Neutrophil (primary cell): ENCODE measurements at regions not wholly inside any gene's neighbourhood (a gene's known extent, or its start where the extent isn't known, plus 50 kb on each side); places are given as distances from the start of the nearest gene placed in this dataset.
"Not testable (repeated sequence)": the region's sequence is repeated elsewhere in the genome, so short reads cannot be mapped to it uniquely, and the experiment has no call there.

ENCODE experiments used
- H3K27ac ChIP-seq: fragments of 200-600 bp; sonication (generic); 2 replicates; pipeline ENCODE4 v1.5.1; 2016; ENCODE audit warnings: mild to moderate bottlenecking, moderate library complexity
- H3K27me3 ChIP-seq: fragments of 200-600 bp; sonication (generic); 2 replicates; pipeline ENCODE4 v1.6.0; 2016; ENCODE audit warnings: mild to moderate bottlenecking
- H3K36me3 ChIP-seq: fragments of 200-600 bp; sonication (generic); 2 replicates; pipeline ENCODE4 v1.5.1; 2017
- H3K4me1 ChIP-seq, 2 experiments: fragments of 200-600 bp in 1 of 2; sonication (generic) in 1 of 2; 1 replicate in 1 of 2; 2 replicates in 1 of 2; pipeline versions ENCODE4 v1.5.1 to v1.6.1; 2013 to 2016; ENCODE audit warnings: low read depth in 1 of 2, low read length in 1 of 2, mild to moderate bottlenecking in 1 of 2, moderate library complexity in 1 of 2; ENCODE audit not compliant: control insufficient read depth in 1 of 2, insufficient read depth in 1 of 2
- H3K4me3 ChIP-seq, 2 experiments: fragments of 200-600 bp in 1 of 2; sonication (generic) in 1 of 2; 1 replicate in 1 of 2; 2 replicates in 1 of 2; pipeline ENCODE4 v1.5.1; 2013 to 2016; ENCODE audit warnings: low read depth in 1 of 2, low read length in 1 of 2, mild to moderate bottlenecking in 1 of 2, moderate library complexity in 1 of 2
- H3K9me3 ChIP-seq: fragments of 200-600 bp; sonication (generic); 2 replicates; pipeline ENCODE4 v1.5.1; 2016
- TF ChIP-seq, protein P1 (sequence below): fragments of 200-600 bp; sonication (generic); IDR thresholded peaks from 2 replicates; pipeline ENCODE4 v1.5.1; 2016; ENCODE audit warnings: antibody characterized with exemption

DNA sequence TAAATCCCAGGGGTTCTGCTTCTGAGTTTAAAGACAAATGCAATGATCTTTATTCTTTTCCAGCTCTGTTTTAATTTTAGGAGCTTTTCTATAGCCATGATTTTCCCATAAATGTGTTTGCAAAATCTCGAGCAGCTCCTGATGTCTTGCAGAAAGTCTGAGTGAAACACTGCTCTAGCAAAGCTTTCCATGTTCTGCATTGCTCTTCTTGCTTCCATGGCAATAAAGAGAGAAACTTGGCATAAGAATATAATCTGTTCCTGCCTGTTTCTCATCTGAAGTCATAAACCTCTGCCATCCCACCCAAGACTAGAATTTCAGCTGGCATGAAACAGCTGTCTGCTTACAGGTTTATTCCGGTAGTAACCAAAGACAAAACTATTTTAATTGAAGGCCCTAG, 254.5 kb downstream of the SPRY1 start:
- no peaks in the 10 kb centered on the region for H3K27me3 ChIP-seq
- TF ChIP-seq, protein P1, sequence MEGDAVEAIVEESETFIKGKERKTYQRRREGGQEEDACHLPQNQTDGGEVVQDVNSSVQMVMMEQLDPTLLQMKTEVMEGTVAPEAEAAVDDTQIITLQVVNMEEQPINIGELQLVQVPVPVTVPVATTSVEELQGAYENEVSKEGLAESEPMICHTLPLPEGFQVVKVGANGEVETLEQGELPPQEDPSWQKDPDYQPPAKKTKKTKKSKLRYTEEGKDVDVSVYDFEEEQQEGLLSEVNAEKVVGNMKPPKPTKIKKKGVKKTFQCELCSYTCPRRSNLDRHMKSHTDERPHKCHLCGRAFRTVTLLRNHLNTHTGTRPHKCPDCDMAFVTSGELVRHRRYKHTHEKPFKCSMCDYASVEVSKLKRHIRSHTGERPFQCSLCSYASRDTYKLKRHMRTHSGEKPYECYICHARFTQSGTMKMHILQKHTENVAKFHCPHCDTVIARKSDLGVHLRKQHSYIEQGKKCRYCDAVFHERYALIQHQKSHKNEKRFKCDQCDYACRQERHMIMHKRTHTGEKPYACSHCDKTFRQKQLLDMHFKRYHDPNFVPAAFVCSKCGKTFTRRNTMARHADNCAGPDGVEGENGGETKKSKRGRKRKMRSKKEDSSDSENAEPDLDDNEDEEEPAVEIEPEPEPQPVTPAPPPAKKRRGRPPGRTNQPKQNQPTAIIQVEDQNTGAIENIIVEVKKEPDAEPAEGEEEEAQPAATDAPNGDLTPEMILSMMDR = no peak

DNA sequence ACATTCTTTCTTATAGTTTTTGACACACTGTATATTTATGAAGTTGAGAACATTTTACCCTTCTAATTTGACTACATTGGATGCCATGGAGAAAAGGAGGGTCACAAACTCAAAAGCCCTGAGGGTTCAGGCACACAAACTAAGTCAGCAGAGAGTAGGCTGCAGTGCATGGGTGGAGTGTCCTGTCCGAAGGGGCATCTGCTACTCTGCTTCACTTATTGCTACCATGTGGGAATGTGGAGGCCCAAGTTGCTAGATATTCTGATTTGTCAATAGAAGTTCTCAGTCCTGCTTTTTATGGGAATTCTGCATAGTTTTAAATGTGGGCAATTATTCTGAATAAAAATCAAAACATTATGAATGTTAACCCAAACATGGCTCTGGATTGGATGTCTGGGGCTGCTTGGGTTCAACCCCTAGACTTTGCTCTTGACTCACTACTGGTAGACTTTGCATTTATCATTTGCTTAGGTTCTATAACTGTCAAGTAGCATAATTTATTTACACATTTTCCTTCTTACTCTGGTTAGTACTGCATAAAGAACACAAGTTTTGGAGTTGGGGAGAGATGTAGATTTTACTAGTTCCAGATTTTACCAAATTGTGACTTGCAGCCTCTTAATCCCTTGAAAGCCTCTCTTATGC, 255.1 kb downstream of the SPRY1 start:
- Histone ChIP-seq H3K27ac (no peak overlapping the region), H3K4me1 (no peaks in the 10 kb centered on the region), H3K27me3 (no peaks in the 10 kb centered on the region), H3K36me3 (no peaks in the 10 kb centered on the region), H3K9me3 (no peaks in the 10 kb centered on the region), H3K4me3 (no peak overlapping the region)
- TF ChIP-seq, protein P1 = no peak

More for the DNA sequence above, 254.5 kb downstream of the SPRY1 start:
- H3K4me3 ChIP-seq = no peak overlapping the region
- no peaks in the 10 kb centered on the region for H3K9me3 ChIP-seq
- no peak overlapping the region for H3K27ac ChIP-seq
- no peaks in the 10 kb centered on the region for H3K4me1 ChIP-seq
- H3K36me3 ChIP-seq = no peaks in the 10 kb centered on the region

DNA sequence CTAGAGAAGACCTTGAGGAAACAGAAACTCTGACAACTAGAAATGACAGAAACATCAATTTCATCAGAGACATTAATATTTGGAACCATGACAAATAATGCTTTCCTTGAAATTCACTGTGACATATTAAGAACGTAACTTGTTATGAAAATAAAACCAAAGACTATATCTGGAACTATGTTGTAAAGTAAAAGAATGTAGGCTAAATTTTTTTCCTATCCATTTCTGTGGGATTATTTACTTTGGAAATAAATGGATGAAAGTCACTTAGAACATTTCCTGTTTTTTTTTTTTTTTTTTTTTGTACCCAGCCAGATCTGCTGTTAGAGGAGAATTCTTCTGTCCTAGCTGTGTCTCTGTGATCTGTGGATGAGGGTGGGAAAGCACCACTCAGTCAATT, 255.9 kb downstream of the SPRY1 start:
- TF ChIP-seq, protein P1 = no peak
- Histone ChIP-seq H3K36me3 (no peaks in the 10 kb centered on the region), H3K4me1 (no peaks in the 10 kb centered on the region), H3K27ac (no peak overlapping the region), H3K4me3 (no peak overlapping the region), H3K27me3 (no peaks in the 10 kb centered on the region), H3K9me3 (no peaks in the 10 kb centered on the region)

DNA sequence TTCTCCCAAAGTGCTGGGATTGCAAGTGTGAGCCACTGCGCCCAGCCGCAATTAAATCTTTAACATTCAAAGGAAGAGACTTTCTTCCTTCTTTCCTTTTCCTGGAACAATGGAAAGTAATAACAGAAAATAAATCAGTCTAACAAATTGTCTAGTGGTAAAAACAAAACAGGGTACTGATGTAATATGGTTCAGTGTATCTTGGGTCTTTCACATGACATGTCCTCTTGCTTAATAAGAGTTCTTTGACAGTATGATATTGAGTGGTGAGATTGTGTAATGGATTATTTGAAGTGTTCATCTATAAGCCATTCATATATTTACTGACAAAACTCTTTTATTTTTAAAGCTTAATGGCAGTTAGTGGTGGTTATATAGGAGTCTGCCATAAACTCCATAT, 256.6 kb downstream of the SPRY1 start:
- Histone ChIP-seq H3K27me3 (no peaks in the 10 kb centered on the region), H3K4me1 (no peaks in the 10 kb centered on the region), H3K27ac (no peak overlapping the region), H3K9me3 (no peaks in the 10 kb centered on the region), H3K36me3 (no peaks in the 10 kb centered on the region), H3K4me3 (no peak overlapping the region)
- TF ChIP-seq, protein P1 = no peak

DNA sequence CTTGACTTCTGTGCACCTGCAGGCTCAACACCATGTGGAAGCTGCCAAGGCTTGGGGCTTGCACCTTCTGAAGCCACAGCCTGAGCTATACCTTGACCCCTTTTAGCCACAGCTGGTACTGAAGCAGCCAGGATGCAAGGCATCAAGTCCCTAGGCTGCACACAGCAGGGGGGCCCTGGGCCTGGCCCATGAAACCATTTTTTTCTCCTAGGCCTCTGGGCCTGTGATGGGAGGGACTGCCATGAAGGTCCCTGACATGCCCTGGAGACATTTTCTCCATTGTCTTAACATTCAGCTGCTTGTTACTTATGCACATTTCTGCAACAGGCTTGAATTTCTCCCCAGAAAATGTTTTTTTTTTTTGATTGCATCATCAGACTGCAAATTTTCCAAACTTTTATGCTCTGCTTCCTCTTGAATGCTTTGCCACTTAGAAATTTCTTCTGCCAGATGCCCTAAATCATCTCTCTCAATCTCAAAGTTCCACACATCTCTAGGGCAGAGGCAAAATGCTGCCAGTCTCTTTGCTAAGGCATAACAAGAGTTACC, 260.2 kb downstream of the SPRY1 start:
- H3K27ac ChIP-seq, H3K9me3 ChIP-seq, H3K4me3 ChIP-seq, H3K36me3 ChIP-seq, H3K27me3 ChIP-seq, H3K4me1 ChIP-seq: not testable (repeated sequence)

DNA sequence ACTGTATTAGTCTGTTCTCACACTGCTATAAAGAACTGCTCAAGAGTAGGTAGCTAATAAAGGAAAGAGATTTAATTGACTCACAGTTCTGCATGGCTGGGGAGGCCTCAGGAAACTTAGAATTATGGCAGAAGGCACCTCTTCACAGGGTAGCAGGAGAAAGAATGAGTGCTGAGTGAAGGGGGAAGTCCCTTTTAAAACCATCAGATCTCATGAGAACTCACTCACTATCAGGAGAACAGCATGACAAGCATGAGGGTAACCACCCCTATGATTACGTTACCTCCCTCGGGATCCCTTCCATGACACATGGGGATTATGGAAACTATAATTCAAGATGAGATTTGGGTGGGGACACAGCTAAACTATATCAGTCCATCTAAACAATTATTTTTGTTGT, 261.0 kb downstream of the SPRY1 start:
- not testable (repeated sequence) for H3K36me3 ChIP-seq, H3K27me3 ChIP-seq, H3K4me1 ChIP-seq, H3K9me3 ChIP-seq, H3K4me3 ChIP-seq, H3K27ac ChIP-seq
